Stimulated activated CD8-positive, alpha-beta memory T cell treated with anti-CD3 and anti-CD28 coated beads, Interleukin-12 subunit alpha, Interleukin-12 subunit beta, amount 100 ng/mL, for 4 hours (primary cell): ENCODE measurements at regions not wholly inside any gene's neighbourhood (a gene's known extent, or its start where the extent isn't known, plus 50 kb on each side); places are given as distances from the start of the nearest gene placed in this dataset.

Experiments
- DNase-seq: peaks from one replicate; pipeline ENCODE4 v3.0.0-alpha.2; 2020; ENCODE audit warnings: low read depth

GRCh38 chrX:40149286-40150175 is 51.8 kb upstream of the BCOR start:
- no peak for DNase-seq

DNA sequence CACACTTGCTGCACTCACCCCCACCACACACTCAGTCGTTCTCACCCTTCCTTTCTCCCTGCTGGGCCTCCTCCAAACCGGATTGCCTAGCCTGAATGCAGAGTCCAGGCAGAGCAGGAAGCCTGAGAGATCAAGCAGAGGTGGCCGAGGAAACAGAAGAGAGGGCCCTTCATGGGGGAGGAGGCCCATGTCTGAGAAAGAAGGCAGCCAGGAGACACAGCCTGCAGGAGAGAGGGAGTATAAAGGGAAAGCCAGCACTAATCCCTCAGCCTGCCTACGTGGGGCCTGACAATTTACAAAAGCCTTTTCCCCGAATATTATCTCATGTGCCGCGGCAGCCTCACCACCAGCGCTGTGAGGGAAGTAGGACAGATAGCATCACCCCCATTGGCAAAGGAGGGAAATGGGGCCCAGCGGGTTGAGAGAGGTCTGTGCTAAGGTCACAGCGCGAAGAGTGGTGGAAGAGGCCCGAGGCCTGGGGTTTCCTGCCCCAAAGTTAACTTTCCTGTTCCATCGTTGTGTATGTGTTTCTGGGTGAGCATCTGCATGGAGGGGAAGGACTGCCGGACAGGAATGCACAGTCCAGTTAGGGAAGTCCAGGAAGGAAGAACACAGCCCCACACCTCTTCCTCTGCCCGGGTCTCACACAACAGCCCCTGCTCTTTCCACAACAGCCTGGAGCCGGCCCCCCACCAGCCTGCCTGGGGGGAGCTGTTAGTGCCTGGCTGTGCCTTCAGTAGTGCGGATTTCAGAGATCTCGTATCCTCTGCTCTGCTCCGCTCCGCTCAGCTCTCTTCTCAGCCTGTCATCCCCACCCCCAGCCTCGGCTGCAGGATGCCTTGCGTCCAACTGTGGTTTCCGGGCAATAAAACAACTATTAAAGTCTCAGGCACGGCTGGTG is 50.9 kb upstream of the BCOR start:
- no peak for DNase-seq

- no peak for DNase-seq
These were observed 50.2 kb upstream of the BCOR start for GRCh38 chrX:40147971-40148370.
